HEK293 (cell line): ENCODE measurements at regions not wholly inside any gene's neighbourhood (a gene's known extent, or its start where the extent isn't known, plus 50 kb on each side); places are given as distances from the start of the nearest gene placed in this dataset.

Experiments
- ATF2 ChIP-seq: fragments of 450-650 bp; formaldehyde crosslinking; IDR thresholded peaks from 2 replicates; pipeline ENCODE4 v1.5.1; 2016; ENCODE audit warnings: missing biosample characterization, missing genetic modification characterization, low read depth
- CTCF ChIP-seq: fragments of 450-650 bp; formaldehyde crosslinking; IDR thresholded peaks from 2 replicates; pipeline ENCODE4 v1.5.1; 2016; ENCODE audit warnings: missing biosample characterization, missing genetic modification characterization
- ZNF223 ChIP-seq: fragments of 450-650 bp; formaldehyde crosslinking; IDR thresholded peaks from 2 replicates; pipeline ENCODE4 v1.5.1; 2016; ENCODE audit warnings: missing biosample characterization, missing genetic modification characterization
- TF ChIP-seq, protein P1 (sequence below): fragments of 450-650 bp; formaldehyde crosslinking; IDR thresholded peaks from 2 replicates; pipeline ENCODE4 v1.5.1; 2016; ENCODE audit warnings: missing biosample characterization, missing genetic modification characterization, borderline replicate concordance

DNA sequence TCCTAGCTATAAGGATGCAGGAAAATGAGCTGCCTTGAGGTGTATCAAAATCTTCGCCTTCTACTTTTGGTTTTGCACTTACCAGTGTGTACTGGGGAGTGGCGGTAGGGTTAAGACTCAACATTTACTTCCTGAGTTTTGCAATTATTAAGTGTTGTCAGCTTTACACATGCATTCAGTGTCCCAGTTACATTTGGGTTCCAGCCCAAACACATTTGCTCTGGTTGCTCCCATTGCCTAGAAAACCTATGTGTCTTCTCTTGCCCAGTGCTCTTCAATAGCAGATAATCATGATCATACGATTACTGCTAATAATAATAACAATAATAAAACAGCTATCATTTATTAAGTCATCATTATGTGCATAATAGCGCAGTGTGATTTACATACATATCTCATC, 241.5 kb upstream of the PAPPA start:
- TF ChIP-seq ATF2 = no peak
- TF ChIP-seq ZNF223 = no peak
- TF ChIP-seq, protein P1, sequence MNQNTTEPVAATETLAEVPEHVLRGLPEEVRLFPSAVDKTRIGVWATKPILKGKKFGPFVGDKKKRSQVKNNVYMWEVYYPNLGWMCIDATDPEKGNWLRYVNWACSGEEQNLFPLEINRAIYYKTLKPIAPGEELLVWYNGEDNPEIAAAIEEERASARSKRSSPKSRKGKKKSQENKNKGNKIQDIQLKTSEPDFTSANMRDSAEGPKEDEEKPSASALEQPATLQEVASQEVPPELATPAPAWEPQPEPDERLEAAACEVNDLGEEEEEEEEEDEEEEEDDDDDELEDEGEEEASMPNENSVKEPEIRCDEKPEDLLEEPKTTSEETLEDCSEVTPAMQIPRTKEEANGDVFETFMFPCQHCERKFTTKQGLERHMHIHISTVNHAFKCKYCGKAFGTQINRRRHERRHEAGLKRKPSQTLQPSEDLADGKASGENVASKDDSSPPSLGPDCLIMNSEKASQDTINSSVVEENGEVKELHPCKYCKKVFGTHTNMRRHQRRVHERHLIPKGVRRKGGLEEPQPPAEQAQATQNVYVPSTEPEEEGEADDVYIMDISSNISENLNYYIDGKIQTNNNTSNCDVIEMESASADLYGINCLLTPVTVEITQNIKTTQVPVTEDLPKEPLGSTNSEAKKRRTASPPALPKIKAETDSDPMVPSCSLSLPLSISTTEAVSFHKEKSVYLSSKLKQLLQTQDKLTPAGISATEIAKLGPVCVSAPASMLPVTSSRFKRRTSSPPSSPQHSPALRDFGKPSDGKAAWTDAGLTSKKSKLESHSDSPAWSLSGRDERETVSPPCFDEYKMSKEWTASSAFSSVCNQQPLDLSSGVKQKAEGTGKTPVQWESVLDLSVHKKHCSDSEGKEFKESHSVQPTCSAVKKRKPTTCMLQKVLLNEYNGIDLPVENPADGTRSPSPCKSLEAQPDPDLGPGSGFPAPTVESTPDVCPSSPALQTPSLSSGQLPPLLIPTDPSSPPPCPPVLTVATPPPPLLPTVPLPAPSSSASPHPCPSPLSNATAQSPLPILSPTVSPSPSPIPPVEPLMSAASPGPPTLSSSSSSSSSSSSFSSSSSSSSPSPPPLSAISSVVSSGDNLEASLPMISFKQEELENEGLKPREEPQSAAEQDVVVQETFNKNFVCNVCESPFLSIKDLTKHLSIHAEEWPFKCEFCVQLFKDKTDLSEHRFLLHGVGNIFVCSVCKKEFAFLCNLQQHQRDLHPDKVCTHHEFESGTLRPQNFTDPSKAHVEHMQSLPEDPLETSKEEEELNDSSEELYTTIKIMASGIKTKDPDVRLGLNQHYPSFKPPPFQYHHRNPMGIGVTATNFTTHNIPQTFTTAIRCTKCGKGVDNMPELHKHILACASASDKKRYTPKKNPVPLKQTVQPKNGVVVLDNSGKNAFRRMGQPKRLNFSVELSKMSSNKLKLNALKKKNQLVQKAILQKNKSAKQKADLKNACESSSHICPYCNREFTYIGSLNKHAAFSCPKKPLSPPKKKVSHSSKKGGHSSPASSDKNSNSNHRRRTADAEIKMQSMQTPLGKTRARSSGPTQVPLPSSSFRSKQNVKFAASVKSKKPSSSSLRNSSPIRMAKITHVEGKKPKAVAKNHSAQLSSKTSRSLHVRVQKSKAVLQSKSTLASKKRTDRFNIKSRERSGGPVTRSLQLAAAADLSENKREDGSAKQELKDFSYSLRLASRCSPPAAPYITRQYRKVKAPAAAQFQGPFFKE (tag by site-specific recombination) = no peak
- no peak for TF ChIP-seq CTCF (tag by site-specific recombination)
